HuH-7 (cell line): ENCODE measurements at regions not wholly inside any gene's neighbourhood (a gene's known extent, or its start where the extent isn't known, plus 50 kb on each side); places are given as distances from the start of the nearest gene placed in this dataset.
A peak's percentile ranks its signal among the peaks of the same experiment; 100 is the strongest.

Source experiments
- DNase-seq: peaks from one replicate; pipeline ENCODE4 v3.0.0; 2011; ENCODE audit warnings: low spot score

DNA sequence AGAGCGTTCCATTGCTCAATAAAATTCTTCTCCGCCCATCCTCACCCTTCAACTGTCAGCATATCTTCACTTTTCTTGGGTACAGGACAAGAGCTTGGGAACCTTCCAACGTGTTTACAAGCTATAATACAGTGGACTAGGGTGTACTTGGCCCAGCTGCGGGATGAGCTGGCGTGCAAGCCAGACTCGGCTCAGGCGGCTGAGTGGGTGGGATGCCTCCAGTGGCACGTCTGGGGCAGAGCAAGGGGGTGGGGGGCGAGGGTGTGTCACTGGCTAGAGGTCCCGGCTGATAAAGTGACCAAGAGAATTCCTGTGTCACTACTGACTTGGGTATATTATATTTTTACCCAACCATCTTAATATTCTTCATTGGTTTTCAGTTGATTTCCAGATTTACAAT lies 179.7 kb downstream of the EVA1A start:
- no peak for DNase-seq

- DNase-seq, result no peak
Observed at GRCh38 chr2:75379476-75380210, 180.3 kb upstream of the TACR1 start.

- DNase-seq, result no peak
Observed at GRCh38 chr2:75375646-75376582, 176.6 kb upstream of the TACR1 start.

GRCh38 chr2:75374414-75374957 lies 175.2 kb upstream of the TACR1 start:
- DNase-seq, result peak; percentile 2

- no peak for DNase-seq
Observed at GRCh38 chr2:75367401-75367800, 168.1 kb upstream of the TACR1 start.

- DNase-seq, result no peak
Observed at GRCh38 chr2:75361486-75361885, 162.2 kb upstream of the TACR1 start.

GRCh38 chr2:75360945-75361344 lies 161.6 kb upstream of the TACR1 start:
- no peak for DNase-seq

DNA sequence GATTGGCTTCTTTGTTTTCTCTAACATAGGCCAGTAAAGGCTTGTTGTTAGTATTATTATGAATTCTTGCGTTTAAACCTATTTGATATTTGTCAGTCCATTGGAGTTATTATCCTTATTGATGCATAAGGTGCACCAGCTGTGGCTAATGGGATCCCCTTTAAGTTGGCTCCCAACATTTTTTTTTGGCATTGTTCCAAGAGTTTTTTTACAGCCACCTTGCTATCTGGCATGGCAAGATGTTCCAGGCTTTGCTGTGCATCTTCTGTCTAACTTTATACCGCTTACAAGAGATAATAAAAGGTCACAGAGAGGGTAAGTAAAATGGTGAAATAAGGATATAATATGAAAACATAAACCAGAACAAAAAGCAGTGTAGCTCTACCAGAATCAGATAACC lies 157.5 kb upstream of the TACR1 start:
- DNase-seq, result no peak

- no peak for DNase-seq
Observed at GRCh38 chr2:75353131-75353530, 153.8 kb upstream of the TACR1 start.

DNA sequence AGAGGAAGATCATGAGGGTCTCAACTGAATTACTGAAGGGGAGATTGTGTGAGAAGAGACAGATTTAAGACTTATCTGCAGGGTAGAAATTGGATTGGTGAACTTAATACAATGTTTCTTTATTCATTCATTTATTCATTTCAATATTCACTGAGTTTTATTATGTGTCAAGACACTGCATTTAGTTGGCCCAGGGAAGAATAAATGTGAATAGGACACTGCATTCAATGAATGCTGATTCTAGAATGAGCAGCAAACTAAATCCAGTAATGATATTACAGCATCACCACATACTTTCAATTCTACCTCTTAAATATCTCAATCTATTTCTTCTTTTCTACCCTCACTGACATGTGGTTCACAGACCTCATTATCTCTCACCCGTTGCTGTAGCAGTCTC lies 149.0 kb upstream of the TACR1 start:
- DNase-seq, result no peak

DNA sequence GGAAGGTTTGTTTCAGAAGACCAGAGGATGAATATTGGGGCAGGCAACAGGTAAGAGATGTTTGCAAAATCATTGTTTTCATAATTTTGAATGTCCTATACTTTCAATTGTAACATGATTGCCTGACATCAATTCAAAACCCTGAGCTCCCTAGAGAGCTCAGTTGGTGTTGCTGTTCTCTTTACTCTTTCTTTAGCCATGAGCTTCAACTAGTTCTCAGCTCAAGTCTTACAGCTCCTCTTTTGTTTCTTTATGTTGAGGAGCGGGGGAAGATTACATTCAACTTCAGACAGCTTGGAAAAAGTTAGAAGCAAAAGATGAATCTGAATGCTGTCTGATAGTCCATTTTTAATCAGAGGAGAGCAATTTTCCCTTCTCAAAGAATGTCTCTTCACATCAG lies 144.8 kb upstream of the TACR1 start:
- no peak for DNase-seq

DNA sequence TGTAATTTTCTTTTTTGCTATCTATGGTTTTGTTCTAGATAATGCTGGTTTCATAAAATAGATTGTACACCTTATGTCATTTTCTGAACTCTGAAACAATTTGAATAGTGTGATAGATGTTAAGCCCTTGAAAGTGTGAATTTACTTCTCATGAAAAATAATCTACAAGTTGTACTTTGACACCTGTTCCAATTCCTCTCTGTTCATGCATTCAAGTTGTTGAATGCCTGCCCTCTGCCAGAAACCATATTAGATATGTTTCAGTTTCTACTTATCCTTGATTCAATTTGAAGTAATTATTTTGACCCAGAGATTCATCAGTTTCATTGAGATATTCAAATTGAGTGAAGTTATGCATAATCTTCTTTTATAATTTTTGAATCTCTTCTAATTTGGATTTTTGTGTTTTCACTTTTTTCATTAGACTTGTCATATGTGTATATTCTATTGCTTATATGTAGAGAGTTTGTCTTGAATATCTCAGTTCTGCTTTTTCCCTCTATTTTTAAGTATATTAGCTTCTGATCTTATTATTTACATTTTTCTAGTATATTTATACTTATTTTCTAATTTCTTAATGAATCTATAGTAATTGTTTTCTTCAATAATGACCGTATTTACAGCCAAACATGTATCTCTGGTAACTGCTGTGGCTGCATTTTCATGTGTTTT lies 143.3 kb upstream of the TACR1 start:
- DNase-seq, result no peak

GRCh38 chr2:75340560-75340959 lies 141.2 kb upstream of the TACR1 start:
- no peak for DNase-seq

DNA sequence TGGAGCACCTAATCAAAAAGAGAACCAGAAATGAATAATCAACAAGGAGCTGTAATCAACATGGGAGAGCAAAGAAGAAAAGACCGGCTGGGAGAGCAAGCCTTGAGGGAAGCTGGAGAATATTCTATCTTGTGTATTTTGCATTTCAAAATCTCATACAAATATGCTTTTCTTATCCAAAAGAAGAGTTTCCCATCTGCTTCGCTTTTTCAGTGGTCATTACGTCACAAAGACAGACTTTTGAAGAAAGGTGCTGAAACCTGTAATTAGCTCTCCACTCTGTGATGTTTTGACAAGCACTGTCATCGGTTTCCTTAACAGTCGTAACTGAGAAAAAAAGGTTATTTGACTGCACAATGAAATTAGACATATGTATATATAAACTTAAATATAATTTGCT lies 139.1 kb upstream of the TACR1 start:
- no peak for DNase-seq

DNA sequence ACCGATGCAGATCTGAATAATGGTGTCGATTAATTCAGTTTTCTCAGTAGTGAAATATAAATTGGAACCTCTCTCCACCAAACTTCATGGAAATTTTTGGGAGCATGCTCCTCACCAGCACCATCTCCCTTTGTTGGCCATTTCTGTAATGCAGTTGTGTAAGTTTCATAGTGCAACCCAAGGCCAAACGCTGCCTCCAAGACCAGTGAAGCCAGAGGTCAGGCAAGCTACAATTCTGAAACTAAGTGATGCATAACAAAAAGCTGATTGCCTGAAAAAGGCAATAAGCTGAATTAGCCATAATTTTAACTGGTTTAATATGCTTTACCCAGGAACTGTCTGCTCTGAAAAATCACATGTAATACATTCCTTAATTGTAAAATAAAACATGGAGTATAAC lies 138.3 kb upstream of the TACR1 start:
- DNase-seq, result no peak

DNA sequence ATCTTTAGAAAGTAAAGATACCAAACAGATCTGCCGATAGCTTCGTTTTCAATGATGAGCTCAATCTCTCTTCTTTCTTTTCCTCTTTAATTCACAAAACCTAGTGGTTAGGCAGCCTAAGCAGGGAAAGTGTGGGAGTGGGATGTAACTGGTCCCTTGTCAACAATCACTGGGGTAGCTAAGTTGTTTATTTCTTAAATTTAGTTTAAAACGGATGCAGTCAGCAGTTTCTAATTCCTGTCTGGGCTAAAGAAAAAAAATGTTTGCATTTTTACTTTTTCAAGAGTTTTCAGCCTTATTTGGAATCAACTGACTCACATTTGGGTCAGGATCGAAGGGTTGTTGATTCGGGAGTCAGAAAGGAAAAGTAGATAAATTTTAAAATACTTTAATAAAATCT lies 137.7 kb upstream of the TACR1 start:
- no peak for DNase-seq

DNA sequence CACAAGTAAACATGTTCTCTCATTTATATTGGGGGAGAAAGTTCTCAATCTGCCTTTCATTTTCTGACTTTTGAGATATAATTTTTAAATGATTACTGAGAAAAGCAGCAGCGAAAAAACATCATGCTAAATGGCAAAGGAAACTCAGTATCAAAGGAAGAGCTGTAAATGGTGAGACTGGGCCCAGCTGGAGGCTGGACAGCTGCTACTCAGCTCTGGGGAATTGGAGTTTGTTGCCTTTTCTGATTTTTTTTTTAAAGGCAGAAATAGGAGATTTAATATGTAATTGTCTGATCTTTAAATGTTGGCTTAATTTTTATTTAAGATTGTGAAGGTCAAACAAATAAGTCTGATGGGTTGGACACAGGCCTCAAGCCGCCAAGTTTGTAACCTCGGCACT lies 137.1 kb upstream of the TACR1 start:
- no peak for DNase-seq

- no peak for DNase-seq
Observed at GRCh38 chr2:75334076-75334475, 134.8 kb upstream of the TACR1 start.

DNA sequence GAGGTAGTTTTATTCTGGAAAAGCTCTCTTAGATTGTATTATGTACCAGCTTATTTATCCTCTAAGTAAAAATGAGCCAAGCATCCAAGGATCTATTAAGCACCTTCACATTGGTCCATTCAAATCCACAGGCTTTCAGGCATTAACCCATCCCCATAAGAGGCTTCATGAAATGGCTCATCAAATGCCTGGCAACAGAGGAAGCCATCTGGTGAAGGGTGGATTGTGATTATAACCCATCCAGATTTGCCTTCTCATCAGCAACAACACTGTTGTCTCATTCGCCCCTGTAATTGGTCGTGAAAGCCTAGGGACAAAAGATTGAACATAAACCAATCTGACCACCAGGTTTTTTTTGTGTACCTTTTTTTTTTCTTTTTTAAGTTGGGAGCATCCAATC lies 134.3 kb upstream of the TACR1 start:
- no peak for DNase-seq

DNA sequence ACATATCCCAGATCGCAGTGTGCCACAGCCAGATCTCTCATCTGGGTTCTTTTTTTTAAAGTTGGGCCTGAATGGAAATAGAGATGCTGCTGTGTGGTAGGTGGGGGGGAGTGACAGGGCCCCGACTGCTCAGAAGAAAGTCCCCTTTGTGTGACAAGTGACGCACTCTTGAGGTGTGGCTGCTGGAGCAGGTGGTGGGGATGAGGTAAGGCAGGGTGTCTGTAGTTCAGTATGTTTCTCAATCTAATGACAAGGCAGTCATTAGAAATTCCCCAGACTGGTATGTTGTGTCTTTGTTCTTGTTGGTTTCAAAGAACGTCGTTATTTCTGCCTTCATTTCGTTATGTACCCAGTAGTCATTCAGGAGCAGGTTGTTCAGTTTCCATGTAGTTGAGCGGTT lies 128.8 kb upstream of the TACR1 start:
- DNase-seq, result no peak

DNA sequence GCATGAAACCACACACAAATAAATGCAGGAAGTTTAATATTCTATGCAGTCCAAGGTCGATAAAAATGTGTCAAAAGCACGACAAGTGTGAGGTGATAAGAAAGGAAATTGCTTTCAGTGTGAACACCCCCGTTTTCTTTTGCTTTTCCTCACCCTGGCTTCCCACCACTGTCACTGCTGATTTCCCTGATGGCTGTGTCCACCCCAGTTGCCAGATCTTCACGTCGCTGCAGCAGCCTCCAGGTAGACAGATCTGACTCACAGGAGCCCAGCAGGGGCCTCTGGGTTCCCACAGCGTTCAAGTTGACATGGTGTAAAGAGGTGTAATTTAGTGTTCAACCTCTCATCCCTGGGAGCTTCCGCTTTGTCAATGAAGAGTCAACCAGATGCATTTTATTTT lies 128.0 kb upstream of the TACR1 start:
- DNase-seq, result no peak

- no peak for DNase-seq
Observed at GRCh38 chr2:75326645-75327044, 127.3 kb upstream of the TACR1 start.

DNA sequence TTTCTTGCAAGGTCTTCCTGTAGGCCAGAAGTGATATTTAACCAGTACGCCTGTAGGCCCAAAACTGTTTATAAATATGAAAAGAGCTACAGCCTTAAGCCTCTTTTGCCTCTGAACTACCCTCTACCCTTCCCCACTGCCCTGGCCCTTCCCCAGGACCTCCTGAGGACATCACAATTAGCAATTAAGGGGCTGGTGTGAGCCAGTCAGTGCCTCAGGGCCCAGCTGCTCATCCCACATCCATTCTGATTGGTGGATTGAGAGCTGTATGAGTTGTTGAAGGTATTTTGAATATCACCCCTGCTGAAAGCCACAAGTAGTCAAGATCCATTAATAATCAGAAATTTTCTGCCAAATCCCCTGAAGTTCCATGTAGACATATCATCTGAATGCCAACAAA lies 126.3 kb upstream of the TACR1 start:
- no peak for DNase-seq
